PC-9 (cell line): ENCODE measurements at regions not wholly inside any gene's neighbourhood (a gene's known extent, or its start where the extent isn't known, plus 50 kb on each side); places are given as distances from the start of the nearest gene placed in this dataset.

Experiments used
- EZH2 ChIP-seq: fragments of 200-600 bp; sonication (generic); IDR thresholded peaks from 2 replicates; pipeline ENCODE4 v1.8.0; 2017; ENCODE audit warnings: antibody characterized with exemption, low read depth
- TF ChIP-seq, protein P1 (sequence below): fragments of 200-600 bp; sonication (generic); conservative IDR thresholded peaks from 2 replicates; pipeline ENCODE4 v1.6.1; 2017; ENCODE audit warnings: mixed run types, antibody characterized with exemption, mild to moderate bottlenecking, moderate library complexity

GRCh38 chr7:42400211-42400772, 163.3 kb upstream of the GLI3 start:
- TF ChIP-seq, protein P1, sequence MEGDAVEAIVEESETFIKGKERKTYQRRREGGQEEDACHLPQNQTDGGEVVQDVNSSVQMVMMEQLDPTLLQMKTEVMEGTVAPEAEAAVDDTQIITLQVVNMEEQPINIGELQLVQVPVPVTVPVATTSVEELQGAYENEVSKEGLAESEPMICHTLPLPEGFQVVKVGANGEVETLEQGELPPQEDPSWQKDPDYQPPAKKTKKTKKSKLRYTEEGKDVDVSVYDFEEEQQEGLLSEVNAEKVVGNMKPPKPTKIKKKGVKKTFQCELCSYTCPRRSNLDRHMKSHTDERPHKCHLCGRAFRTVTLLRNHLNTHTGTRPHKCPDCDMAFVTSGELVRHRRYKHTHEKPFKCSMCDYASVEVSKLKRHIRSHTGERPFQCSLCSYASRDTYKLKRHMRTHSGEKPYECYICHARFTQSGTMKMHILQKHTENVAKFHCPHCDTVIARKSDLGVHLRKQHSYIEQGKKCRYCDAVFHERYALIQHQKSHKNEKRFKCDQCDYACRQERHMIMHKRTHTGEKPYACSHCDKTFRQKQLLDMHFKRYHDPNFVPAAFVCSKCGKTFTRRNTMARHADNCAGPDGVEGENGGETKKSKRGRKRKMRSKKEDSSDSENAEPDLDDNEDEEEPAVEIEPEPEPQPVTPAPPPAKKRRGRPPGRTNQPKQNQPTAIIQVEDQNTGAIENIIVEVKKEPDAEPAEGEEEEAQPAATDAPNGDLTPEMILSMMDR = no peak
- no peak for TF ChIP-seq EZH2
